Gastrocnemius medialis (tissue), 4 donors: ENCODE measurements at regions not wholly inside any gene's neighbourhood (a gene's known extent, or its start where the extent isn't known, plus 50 kb on each side); places are given as distances from the start of the nearest gene placed in this dataset.

ENCODE experiments used
- POLR2A ChIP-seq, 2 donors: fragments of 450-650 bp; IDR thresholded peaks; one replicate each; pipeline ENCODE4 v1.6.1; 2017; ENCODE audit warnings: antibody characterized with exemption in 2 of 2, mild to moderate bottlenecking in 2 of 2, moderate library complexity in 2 of 2
- TF ChIP-seq, protein P1 (sequence below), 5 experiments: fragments of 450-650 bp in 3 of 5; fragments of 200-600 bp in 2 of 5; sonication (generic) in 2 of 5; IDR thresholded peaks in 4 of 5; conservative IDR thresholded peaks in 1 of 5; 1 replicate in 4 of 5; 2 replicates in 1 of 5; pipeline ENCODE4 v1.5.1; 2016 to 2019; ENCODE audit warnings: antibody characterized with exemption in 5 of 5, mild to moderate bottlenecking in 3 of 5, moderate library complexity in 3 of 5

DNA sequence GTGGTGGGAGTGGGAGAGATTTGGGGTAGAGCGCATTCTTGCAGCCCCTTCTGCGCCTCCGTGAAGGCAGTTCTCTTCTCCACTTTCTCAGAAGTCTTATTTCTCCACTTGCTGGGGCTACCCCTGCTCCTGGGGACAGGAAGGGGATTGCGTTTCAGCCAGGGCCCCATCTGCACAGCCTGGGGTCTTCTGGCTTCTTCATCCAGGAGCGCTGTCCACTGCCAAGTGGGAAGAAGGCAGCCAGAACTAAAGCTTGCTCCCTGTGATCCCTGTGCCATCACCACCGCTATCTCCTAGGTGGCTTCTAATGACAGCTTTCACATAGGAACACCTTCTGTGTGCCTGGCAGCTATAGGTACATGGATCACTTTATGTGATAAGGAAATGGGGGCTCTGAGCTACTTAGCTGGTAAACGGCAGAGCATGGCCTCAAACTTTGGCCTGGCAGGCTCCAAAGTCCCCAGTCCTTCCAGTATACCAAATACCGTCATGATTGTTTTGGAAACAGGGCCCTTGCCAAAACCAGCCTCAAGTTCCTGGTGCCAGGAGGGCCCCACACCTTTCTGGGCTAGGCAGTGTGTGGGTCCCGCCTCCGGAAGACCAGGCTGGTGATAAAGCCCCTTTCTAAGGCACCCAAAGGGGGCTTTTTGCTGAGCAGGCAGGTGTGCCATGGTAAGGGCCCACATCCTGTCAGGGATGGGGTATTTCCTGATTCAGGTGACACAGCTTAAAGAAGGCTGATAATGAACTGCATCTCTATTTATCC lies 60.4 kb upstream of the PAX6 start:
- TF ChIP-seq, protein P1, sequence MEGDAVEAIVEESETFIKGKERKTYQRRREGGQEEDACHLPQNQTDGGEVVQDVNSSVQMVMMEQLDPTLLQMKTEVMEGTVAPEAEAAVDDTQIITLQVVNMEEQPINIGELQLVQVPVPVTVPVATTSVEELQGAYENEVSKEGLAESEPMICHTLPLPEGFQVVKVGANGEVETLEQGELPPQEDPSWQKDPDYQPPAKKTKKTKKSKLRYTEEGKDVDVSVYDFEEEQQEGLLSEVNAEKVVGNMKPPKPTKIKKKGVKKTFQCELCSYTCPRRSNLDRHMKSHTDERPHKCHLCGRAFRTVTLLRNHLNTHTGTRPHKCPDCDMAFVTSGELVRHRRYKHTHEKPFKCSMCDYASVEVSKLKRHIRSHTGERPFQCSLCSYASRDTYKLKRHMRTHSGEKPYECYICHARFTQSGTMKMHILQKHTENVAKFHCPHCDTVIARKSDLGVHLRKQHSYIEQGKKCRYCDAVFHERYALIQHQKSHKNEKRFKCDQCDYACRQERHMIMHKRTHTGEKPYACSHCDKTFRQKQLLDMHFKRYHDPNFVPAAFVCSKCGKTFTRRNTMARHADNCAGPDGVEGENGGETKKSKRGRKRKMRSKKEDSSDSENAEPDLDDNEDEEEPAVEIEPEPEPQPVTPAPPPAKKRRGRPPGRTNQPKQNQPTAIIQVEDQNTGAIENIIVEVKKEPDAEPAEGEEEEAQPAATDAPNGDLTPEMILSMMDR (IDR thresholded peaks at IDR 0.05 in 4 of 5, conservative IDR thresholded peaks at IDR 0.05 in 1 of 5): no peak
- TF ChIP-seq POLR2A (IDR thresholded peaks at IDR 0.05): no peak
